Gastrocnemius medialis (tissue), 4 donors: ENCODE measurements at regions not wholly inside any gene's neighbourhood (a gene's known extent, or its start where the extent isn't known, plus 50 kb on each side); places are given as distances from the start of the nearest gene placed in this dataset.

Experiments
- ATAC-seq, 2 donors: fragments of 150-250 bp; one replicate each; pipeline ENCODE4 v1.9.1; 2016
- DNase-seq, 2 donors: peaks; one replicate each; pipeline ENCODE4 v3.0.0-alpha.2; 2019
- H3K27ac ChIP-seq, 4 donors: fragments of 200-600 bp; sonication (generic); 1 replicate in 1 of 4; 2 replicates in 3 of 4; pipeline ENCODE4 v1.5.1; 2016 to 2018; ENCODE audit warnings: mild to moderate bottlenecking in 2 of 4, moderate library complexity in 1 of 4
- H3K27me3 ChIP-seq, 3 donors: fragments of 200-600 bp; sonication (generic) in 2 of 3; 1 replicate in 1 of 3; 2 replicates in 2 of 3; pipeline versions ENCODE4 v1.5.1 to v1.6.0; 2016 to 2019; ENCODE audit warnings: mild to moderate bottlenecking in 1 of 3, moderate library complexity in 1 of 3
- H3K36me3 ChIP-seq, 2 donors: fragments of 200-600 bp; sonication (generic) in 1 of 2; one replicate each; pipeline ENCODE4 v1.5.1; 2017 to 2018
- H3K4me1 ChIP-seq, 2 donors: fragments of 200-600 bp; sonication (generic) in 1 of 2; one replicate each; pipeline ENCODE4 v1.5.1; 2016 to 2017; ENCODE audit warnings: mild to moderate bottlenecking in 2 of 2
- H3K4me3 ChIP-seq, 4 donors: fragments of 200-600 bp; sonication (generic) in 3 of 4; 1 replicate in 1 of 4; 2 replicates in 3 of 4; pipeline ENCODE4 v1.5.1; 2016 to 2019; ENCODE audit warnings: mild to moderate bottlenecking in 2 of 4
- H3K9me3 ChIP-seq, 3 donors: fragments of 200-600 bp; sonication (generic) in 2 of 3; 1 replicate in 1 of 3; 2 replicates in 2 of 3; pipeline ENCODE4 v1.5.1; 2016 to 2019
- CTCF ChIP-seq, 5 experiments: fragments of 450-650 bp in 3 of 5; fragments of 200-600 bp in 2 of 5; sonication (generic) in 2 of 5; IDR thresholded peaks in 4 of 5; conservative IDR thresholded peaks in 1 of 5; 1 replicate in 4 of 5; 2 replicates in 1 of 5; pipeline ENCODE4 v1.5.1; 2016 to 2019; ENCODE audit warnings: antibody characterized with exemption in 5 of 5, mild to moderate bottlenecking in 3 of 5, moderate library complexity in 3 of 5
- POLR2A ChIP-seq, 2 donors: fragments of 450-650 bp; IDR thresholded peaks; one replicate each; pipeline ENCODE4 v1.6.1; 2017; ENCODE audit warnings: antibody characterized with exemption in 2 of 2, mild to moderate bottlenecking in 2 of 2, moderate library complexity in 2 of 2
- in situ Hi-C, 4 donors: fragments of 200-750 bp; cut with MboI; loops; one replicate each; pipeline versions ENCODE4 v1.15.0 to v1.8.0; 2017; ENCODE audit warnings: low sequenced_read_pairs in 4 of 4
- intact Hi-C: fragments of 100-400 bp; cut with DNase I; formaldehyde crosslinking; loops from one replicate; pipeline ENCODE4 v1.15.1; 2023; ENCODE audit warnings: low total_unique reads

DNA sequence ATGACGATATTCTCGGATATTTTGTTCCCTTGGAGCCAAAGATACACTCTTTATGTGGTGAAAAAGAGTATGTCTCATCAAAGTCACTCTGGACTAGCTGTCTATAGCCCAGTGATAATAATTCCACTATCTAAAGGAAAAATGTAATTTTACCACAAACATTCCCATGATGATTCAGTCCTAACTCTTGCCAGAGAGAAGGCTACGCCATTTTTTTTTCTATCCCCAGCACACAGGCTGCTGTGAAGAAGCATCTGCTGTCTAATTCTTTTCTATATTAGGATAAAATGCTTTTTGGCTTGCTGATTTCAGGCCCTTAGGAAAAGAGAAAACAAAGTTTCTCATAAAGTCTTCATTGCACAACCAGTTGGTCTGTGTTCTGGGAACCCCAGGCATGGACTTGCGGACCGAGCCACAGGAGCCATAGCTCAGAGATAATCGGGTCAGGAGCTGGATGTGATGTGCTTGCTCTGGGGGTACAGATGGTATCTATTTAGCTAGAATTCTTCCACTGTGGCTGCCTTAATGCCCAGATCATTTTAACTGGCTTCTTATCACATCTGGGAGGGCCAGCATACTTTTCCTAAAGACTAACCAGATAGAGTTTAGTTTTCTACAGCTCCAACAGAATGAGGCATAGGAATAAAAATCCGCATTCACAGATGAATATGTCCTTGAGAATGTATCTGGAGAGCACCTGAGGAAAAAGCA, 683.7 kb upstream of the ID4 start:
- TF ChIP-seq CTCF (IDR thresholded peaks at IDR 0.05 in 4 of 5, conservative IDR thresholded peaks at IDR 0.05 in 1 of 5) (no peak), POLR2A (IDR thresholded peaks at IDR 0.05) (no peak)
- no peak for ATAC-seq

GRCh38 chr6:19153981-19154295, 683.2 kb upstream of the ID4 start:
- Histone ChIP-seq H3K4me3 (no peak overlapping the region), H3K9me3 (no peaks in the 10 kb centered on the region), H3K36me3 (no peaks in the 10 kb centered on the region), H3K27me3 (no peaks in the 10 kb centered on the region), H3K27ac (no peak overlapping the region), H3K4me1 (no peaks in the 10 kb centered on the region)
- TF ChIP-seq CTCF (IDR thresholded peaks at IDR 0.05 in 4 of 5, conservative IDR thresholded peaks at IDR 0.05 in 1 of 5) (no peak), POLR2A (IDR thresholded peaks at IDR 0.05) (no peak)
- no peak for ATAC-seq
- in situ Hi-C loops (no loop called here), intact Hi-C loops (no loop called here)
- DNase-seq: no peak

More for the DNA sequence above, 683.7 kb upstream of the ID4 start:
- peak overlapping the region in 1 of 4 donors; percentile 28 for H3K27ac ChIP-seq
- H3K9me3 ChIP-seq: no peaks in the 10 kb centered on the region
- DNase-seq: no peak
- H3K27me3 ChIP-seq: no peaks in the 10 kb centered on the region
- in situ Hi-C loops (no loop called here), intact Hi-C loops (no loop called here)
- H3K36me3 ChIP-seq: no peaks in the 10 kb centered on the region
- no peak overlapping the region for H3K4me3 ChIP-seq
- H3K4me1 ChIP-seq: no peaks in the 10 kb centered on the region

GRCh38 chr6:19156443-19156842, 680.7 kb upstream of the ID4 start:
- no peaks in the 10 kb centered on the region for H3K36me3 ChIP-seq
- DNase-seq (no peak), ATAC-seq (no peak)
- in situ Hi-C loops: no loop called here
- intact Hi-C loops: no loop called here
- no peaks in the 10 kb centered on the region for H3K9me3 ChIP-seq
- no peak for TF ChIP-seq CTCF (IDR thresholded peaks at IDR 0.05 in 4 of 5, conservative IDR thresholded peaks at IDR 0.05 in 1 of 5)
- H3K4me3 ChIP-seq: no peak overlapping the region
- no peaks in the 10 kb centered on the region for H3K27me3 ChIP-seq
- no peak overlapping the region for H3K27ac ChIP-seq
- H3K4me1 ChIP-seq: no peaks in the 10 kb centered on the region

- DNase-seq (no peak), ATAC-seq (no peak)
- Histone ChIP-seq H3K27me3 (no peaks in the 10 kb centered on the region), H3K36me3 (no peaks in the 10 kb centered on the region), H3K4me3 (no peak overlapping the region), H3K4me1 (no peaks in the 10 kb centered on the region), H3K9me3 (no peaks in the 10 kb centered on the region), H3K27ac (no peak overlapping the region)
- intact Hi-C loops (no loop called here), in situ Hi-C loops (no loop called here)
- TF ChIP-seq POLR2A (IDR thresholded peaks at IDR 0.05): no peak
Observed at GRCh38 chr6:19157486-19157885, 679.7 kb upstream of the ID4 start.

GRCh38 chr6:19158586-19158985, 678.6 kb upstream of the ID4 start:
- TF ChIP-seq CTCF (IDR thresholded peaks at IDR 0.05 in 4 of 5, conservative IDR thresholded peaks at IDR 0.05 in 1 of 5) (no peak), POLR2A (IDR thresholded peaks at IDR 0.05) (no peak)
- in situ Hi-C loops (no loop called here), intact Hi-C loops (no loop called here)
- Histone ChIP-seq H3K27me3 (no peaks in the 10 kb centered on the region), H3K4me3 (no peak overlapping the region), H3K27ac (no peak overlapping the region), H3K4me1 (no peaks in the 10 kb centered on the region), H3K36me3 (no peaks in the 10 kb centered on the region), H3K9me3 (no peaks in the 10 kb centered on the region)
- DNase-seq: no peak
- no peak for ATAC-seq
